Memory B cell (primary cell): ENCODE measurements at regions not wholly inside any gene's neighbourhood (a gene's known extent, or its start where the extent isn't known, plus 50 kb on each side); places are given as distances from the start of the nearest gene placed in this dataset.

ENCODE experiments used
- ATAC-seq: fragments of 150-1000 bp; cut with Tn5 transposase; 2 replicates; pipeline ENCODE4 v1.10.0; 2021; ENCODE audit warnings: low read depth, mild to moderate bottlenecking, moderate library complexity
- DNase-seq, 2 donors: peaks; one replicate each; pipeline ENCODE4 v3.0.0; 2022; ENCODE audit warnings: low spot score in 2 of 2
- H3K27ac Mint-ChIP-seq: one replicate; pipeline ENCODE4 v1.8.0; 2022; ENCODE audit warnings: mild to moderate bottlenecking, moderate library complexity, mixed read lengths
- H3K27me3 Mint-ChIP-seq: one replicate; pipeline ENCODE4 v1.8.0; 2022; ENCODE audit warnings: mixed read lengths
- H3K36me3 Mint-ChIP-seq: one replicate; pipeline ENCODE4 v1.8.0; 2022; ENCODE audit warnings: mild to moderate bottlenecking, mixed read lengths
- H3K4me1 Mint-ChIP-seq: one replicate; pipeline ENCODE4 v1.8.0; 2022; ENCODE audit warnings: mixed read lengths
- H3K4me3 Mint-ChIP-seq: one replicate; pipeline ENCODE4 v1.8.0; 2022; ENCODE audit warnings: mild to moderate bottlenecking, moderate library complexity, mixed read lengths
- H3K9me3 Mint-ChIP-seq: one replicate; pipeline ENCODE4 v1.8.0; 2022; ENCODE audit warnings: mixed read lengths

DNA sequence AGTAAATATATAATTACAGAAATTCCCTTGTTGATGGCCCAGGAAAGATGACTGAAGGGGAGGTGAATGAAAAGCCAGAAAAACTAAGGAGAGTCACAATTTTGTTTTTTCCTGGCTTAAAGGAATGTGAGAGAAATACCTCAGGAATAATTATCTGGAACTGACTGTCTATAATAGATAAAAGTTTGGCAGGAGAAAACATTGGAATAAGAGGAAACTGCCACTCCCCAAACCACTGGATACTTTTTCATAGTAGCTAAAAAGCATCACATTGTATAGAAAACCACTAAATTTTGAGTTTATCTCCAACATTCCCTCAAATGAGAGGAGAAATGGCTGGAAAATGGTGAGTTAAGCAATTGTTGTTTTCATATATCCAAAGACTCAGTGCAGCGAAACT is 326.0 kb downstream of the NPR3 start:
- no peak overlapping the region for H3K27ac Mint-ChIP-seq
- DNase-seq (no peak), ATAC-seq (no peak)
- no peaks in the 10 kb centered on the region for H3K27me3 Mint-ChIP-seq
- peaks cover 7% of the 10 kb centered on the region for H3K9me3 Mint-ChIP-seq
- H3K4me3 Mint-ChIP-seq: no peak overlapping the region
- no peaks in the 10 kb centered on the region for H3K36me3 Mint-ChIP-seq
- no peaks in the 10 kb centered on the region for H3K4me1 Mint-ChIP-seq

DNA sequence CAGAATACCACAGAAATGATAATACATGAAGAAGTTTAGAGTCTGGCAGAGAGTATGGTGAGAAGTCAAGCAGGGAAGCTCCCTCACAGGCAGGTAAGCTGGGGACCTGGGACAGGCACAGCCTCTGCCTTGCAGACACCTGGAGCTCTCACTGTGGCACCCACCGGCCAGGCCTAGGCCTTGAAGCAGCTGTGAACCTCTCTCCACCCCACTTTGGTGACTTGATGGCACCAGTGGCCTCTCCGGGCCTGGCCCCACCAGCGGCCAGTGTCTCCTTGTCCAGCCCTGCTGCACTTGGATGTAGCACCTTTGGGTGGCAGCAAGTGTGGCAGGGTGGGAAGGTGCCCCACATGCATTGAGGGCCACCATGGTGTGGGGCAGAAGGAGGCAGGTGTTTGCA is 330.5 kb downstream of the NPR3 start:
- H3K9me3 Mint-ChIP-seq: peaks cover 3% of the 10 kb centered on the region
- H3K4me3 Mint-ChIP-seq: no peak overlapping the region
- H3K4me1 Mint-ChIP-seq: no peaks in the 10 kb centered on the region
- H3K36me3 Mint-ChIP-seq: no peaks in the 10 kb centered on the region
- H3K27ac Mint-ChIP-seq: no peak overlapping the region
- DNase-seq: no peak
- no peaks in the 10 kb centered on the region for H3K27me3 Mint-ChIP-seq
- ATAC-seq: no peak

DNA sequence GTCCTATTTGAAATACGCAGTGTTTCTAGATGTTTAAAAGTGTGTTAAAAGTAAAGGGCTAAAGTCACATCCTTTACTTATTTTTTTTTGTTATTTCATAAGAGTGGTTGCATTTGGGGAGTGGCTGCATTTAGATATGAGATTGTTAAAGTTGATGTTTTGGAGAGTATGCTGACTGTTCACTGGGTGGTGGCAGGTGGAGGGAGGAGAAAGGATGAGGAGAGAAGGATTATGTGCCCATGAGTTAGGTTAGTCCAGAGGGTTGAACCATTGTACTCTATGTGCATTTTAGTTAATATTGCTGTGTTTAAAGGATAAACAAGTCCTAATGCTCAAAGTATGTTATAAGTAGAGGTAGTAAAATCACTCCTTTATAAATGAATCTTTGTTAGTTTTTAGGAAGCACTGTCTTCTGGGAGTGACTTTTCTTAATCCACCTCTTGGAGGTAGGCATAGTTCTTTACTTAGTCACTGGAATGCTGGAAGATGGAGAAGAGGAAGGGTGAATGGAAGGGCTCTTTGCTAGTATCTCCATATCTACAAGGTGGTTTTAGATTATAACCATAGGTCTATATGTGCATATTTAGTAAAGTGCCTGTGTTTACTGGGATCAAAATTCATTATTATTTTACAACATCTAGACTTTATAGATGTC is 332.3 kb downstream of the NPR3 start:
- no peak overlapping the region for H3K27ac Mint-ChIP-seq
- no peaks in the 10 kb centered on the region for H3K36me3 Mint-ChIP-seq
- H3K9me3 Mint-ChIP-seq: peaks cover 3% of the 10 kb centered on the region
- no peaks in the 10 kb centered on the region for H3K27me3 Mint-ChIP-seq
- ATAC-seq (no peak), DNase-seq (no peak)
- H3K4me3 Mint-ChIP-seq: no peak overlapping the region
- no peaks in the 10 kb centered on the region for H3K4me1 Mint-ChIP-seq

DNA sequence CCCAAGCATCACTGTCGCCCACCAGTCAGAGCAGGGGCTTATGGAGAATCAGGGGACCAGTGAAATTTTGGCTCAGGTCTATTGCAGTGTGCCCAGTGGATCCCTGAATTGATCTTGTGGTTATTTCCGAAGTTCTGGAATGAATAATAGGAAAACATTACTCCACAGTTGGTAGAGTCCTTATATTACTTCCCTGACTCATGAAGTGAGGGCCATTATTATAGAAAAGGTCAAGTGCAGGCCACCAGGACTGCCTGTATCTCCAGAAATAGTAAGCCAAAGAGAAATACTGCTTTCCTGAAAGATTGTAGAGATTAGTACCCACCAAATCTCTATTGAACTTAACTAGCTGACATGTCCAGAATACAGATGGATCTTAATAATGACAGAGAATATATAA is 335.0 kb downstream of the NPR3 start:
- DNase-seq: no peak
- Mint-ChIP-seq H3K27ac (no peak overlapping the region), H3K4me1 (no peaks in the 10 kb centered on the region), H3K36me3 (no peaks in the 10 kb centered on the region), H3K4me3 (no peak overlapping the region), H3K9me3 (peaks cover 3% of the 10 kb centered on the region), H3K27me3 (no peaks in the 10 kb centered on the region)
- ATAC-seq: no peak

DNA sequence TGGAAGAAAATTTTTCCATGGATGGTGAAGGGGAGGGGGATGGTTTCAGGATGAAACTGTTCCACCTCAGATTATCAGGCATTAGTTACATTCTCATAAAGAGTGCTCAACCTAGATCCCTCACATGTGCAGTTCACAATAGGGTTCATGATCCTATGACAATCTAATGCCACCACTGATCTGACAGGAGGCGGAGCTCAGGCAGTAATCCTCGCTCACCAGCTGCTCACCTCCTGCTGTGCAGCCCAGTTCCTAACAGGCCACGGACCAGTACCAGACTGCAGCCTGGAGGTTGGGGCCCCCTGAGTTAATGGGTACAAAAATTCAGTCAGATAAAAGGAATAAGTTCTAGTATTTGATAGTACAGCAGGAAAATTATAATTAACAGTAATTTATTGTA is 337.2 kb downstream of the NPR3 start:
- Mint-ChIP-seq H3K9me3 (peaks cover 7% of the 10 kb centered on the region), H3K4me1 (no peaks in the 10 kb centered on the region), H3K36me3 (no peaks in the 10 kb centered on the region), H3K27ac (no peak overlapping the region), H3K4me3 (no peak overlapping the region), H3K27me3 (no peaks in the 10 kb centered on the region)
- DNase-seq (no peak), ATAC-seq (no peak)

DNA sequence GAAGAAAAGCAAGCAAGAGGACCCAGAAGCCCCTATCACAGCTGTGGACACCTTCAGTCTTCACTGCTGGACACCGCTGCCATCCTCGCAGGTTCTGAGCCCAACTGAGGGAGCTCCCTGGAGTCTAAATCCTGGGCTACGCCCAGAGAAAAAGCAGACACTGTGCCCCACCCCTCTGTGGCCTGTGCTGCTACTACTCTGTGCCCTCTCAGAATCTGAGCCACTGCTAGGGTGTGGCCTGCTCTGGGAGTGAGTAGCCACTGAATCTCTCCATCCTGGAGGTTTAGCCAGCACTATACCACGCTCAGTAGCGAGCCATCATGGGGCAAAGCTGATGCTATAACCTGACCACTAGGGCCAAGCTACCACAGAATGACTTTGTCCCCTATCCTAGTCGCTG is 338.2 kb downstream of the NPR3 start:
- H3K4me3 Mint-ChIP-seq: no peak overlapping the region
- H3K27me3 Mint-ChIP-seq: no peaks in the 10 kb centered on the region

DNA sequence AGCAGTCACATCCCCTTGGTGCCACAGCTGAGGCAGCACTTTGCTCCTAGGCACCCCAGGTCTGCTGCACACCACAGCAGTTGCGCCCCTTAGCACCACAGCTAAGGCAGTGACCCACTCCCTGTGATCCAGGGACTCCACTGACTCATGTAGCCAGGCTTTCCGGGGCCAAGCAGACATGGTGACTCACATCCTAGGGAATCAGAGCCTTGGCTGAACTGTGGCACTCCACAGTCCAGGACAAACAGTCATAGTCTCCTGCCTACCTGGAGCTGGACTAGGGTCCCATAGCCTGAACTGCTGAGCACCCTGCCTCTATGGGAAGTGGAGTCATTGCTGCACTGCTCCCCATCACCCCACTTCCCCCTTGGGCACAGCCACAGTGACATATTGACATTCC is 338.7 kb downstream of the NPR3 start:
- ATAC-seq (no peak), DNase-seq (no peak)
- Mint-ChIP-seq H3K9me3 (peaks cover 5% of the 10 kb centered on the region), H3K27me3 (no peaks in the 10 kb centered on the region), H3K4me3 (no peak overlapping the region), H3K27ac (no peak overlapping the region), H3K4me1 (no peaks in the 10 kb centered on the region), H3K36me3 (no peaks in the 10 kb centered on the region)

More for the DNA sequence above, 338.2 kb downstream of the NPR3 start:
- Mint-ChIP-seq H3K4me1 (no peaks in the 10 kb centered on the region), H3K27ac (no peak overlapping the region), H3K36me3 (no peaks in the 10 kb centered on the region), H3K9me3 (peaks cover 5% of the 10 kb centered on the region)
- ATAC-seq (no peak), DNase-seq (no peak)

DNA sequence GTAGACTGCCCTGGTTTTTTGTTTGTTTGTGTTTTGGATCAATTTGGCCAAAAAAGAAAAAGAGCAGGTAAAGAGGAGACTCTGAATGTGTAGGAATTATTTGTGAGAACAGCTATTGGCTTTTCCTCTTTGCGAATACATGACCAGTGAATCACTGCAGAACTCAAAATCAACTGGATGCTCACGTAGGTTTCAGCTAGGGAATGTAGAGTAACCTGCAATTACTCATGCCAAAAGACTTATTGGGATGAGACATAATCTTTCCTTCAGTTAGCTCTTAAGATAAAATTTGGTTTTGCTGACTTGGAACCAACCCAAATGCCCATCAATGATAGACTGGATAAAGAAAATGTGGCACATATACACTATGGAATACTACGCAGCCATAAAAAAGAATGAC is 348.0 kb downstream of the NPR3 start:
- Mint-ChIP-seq H3K36me3 (no peaks in the 10 kb centered on the region), H3K4me1 (no peaks in the 10 kb centered on the region), H3K27ac (no peak overlapping the region), H3K4me3 (no peak overlapping the region), H3K9me3 (peaks cover 11% of the 10 kb centered on the region), H3K27me3 (no peaks in the 10 kb centered on the region)
- no peak for ATAC-seq
- DNase-seq: no peak

DNA sequence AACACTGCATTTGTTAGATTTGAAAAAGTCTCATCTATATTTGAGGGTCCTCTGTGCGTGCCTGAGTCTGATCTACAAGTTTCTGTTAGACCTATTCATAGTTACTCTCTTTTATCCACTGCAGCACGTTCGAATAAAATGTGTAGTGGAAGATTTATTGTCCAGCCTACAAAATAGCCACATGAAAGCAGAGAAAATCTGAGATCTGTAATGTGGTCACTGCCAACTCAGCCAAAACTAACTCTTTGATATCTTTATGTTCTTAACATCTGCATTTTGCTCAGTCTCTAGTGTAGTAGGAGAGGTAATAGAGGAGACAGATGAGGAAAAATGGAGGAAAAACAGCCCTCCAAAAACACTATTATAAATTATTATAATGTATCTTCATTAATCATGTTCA is 354.0 kb downstream of the NPR3 start:
- Mint-ChIP-seq H3K4me1 (no peaks in the 10 kb centered on the region), H3K36me3 (no peaks in the 10 kb centered on the region), H3K9me3 (peaks cover 3% of the 10 kb centered on the region), H3K27ac (no peak overlapping the region), H3K27me3 (no peaks in the 10 kb centered on the region), H3K4me3 (no peak overlapping the region)
- DNase-seq (no peak), ATAC-seq (no peak)

DNA sequence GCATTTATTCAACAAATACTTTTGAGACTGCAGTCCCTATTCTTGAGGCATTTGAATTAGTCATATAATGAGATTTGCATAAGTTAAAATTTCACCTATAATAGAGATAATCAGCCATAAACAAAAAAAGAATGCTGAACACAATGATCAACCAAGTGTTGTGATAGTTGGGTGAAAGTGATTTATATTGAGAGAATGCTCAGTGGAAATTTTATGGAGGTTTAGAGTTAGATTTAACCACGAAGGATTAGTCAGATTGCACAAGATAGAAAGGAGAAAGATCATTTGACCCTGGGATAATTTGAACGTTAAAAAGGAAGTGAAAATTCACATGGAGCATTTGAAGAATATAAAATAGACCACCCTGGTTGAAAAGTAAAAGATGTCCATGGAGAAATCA is 356.2 kb downstream of the NPR3 start:
- no peaks in the 10 kb centered on the region for H3K27me3 Mint-ChIP-seq
- no peak overlapping the region for H3K4me3 Mint-ChIP-seq
- H3K27ac Mint-ChIP-seq: no peak overlapping the region
- no peaks in the 10 kb centered on the region for H3K36me3 Mint-ChIP-seq
- ATAC-seq: no peak
- no peaks in the 10 kb centered on the region for H3K4me1 Mint-ChIP-seq
- H3K9me3 Mint-ChIP-seq: peaks cover 1% of the 10 kb centered on the region
- DNase-seq: no peak

DNA sequence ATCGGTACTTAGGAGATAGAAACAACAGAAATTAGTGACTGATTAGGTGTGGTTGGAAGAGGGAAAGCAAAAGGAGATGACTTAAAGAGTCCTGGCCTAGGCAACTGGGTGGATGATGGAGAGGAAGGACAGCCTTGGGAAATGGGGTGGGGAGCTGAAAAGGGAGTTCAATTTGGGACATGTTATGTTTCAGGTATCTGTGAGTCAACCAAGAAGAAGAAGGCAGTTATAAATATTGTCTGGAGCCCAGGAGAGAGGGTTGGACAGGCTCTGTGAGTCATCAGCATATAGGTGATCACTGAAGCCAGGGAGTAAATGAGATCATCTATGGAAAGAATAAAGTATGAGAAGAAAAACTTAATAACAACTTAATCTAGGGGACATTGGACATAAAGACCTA is 357.7 kb downstream of the NPR3 start:
- Mint-ChIP-seq H3K36me3 (no peaks in the 10 kb centered on the region), H3K27ac (no peak overlapping the region), H3K4me3 (no peak overlapping the region), H3K9me3 (peaks cover 1% of the 10 kb centered on the region), H3K4me1 (no peaks in the 10 kb centered on the region), H3K27me3 (no peaks in the 10 kb centered on the region)
- ATAC-seq (no peak), DNase-seq (no peak)

DNA sequence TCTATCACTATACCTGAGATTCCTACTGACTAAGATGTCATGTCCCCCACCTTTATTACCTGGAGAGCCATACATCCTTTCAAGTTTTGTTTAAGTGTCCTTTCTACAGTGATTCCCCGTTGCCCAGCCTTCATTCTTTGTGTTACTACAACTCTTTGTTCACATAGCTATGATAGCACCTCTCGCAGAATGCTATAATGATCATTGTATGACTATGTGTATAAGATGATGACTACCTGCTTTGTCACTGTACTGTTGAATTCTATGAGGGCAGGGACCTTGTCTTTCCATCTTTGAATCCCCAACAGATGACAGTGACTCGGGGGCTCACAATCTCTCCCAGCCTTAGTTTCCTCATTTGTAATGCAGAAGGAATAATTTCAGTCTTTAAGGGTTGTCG is 361.2 kb downstream of the NPR3 start:
- Mint-ChIP-seq H3K9me3 (peaks cover 1% of the 10 kb centered on the region), H3K4me3 (no peak overlapping the region), H3K27me3 (no peaks in the 10 kb centered on the region), H3K27ac (no peak overlapping the region), H3K4me1 (no peaks in the 10 kb centered on the region), H3K36me3 (no peaks in the 10 kb centered on the region)
- DNase-seq (no peak), ATAC-seq (no peak)

DNA sequence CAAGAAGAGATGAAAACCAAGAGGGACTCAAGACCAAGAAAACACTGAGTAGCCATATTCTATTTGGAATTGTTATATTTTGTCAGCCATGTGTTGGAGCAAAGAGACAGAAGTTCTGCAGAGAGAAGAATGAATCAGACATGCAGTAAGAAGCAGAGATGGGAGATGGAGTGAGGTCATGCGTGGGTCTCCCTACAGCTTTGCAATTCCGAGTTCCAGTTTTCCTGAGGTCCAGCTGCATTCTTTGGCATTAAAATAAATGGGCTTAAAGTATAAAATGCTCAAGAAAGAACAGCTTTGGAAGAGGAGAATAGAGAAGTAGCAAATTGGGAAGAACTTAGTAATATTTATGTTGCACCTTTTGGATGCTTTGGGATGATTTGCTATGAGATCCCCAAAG is 361.6 kb downstream of the NPR3 start:
- H3K4me1 Mint-ChIP-seq: no peaks in the 10 kb centered on the region
- ATAC-seq (no peak), DNase-seq (no peak)
- no peaks in the 10 kb centered on the region for H3K36me3 Mint-ChIP-seq
- H3K27me3 Mint-ChIP-seq: no peaks in the 10 kb centered on the region
- peaks cover 1% of the 10 kb centered on the region for H3K9me3 Mint-ChIP-seq
- H3K27ac Mint-ChIP-seq: no peak overlapping the region
- no peak overlapping the region for H3K4me3 Mint-ChIP-seq

DNA sequence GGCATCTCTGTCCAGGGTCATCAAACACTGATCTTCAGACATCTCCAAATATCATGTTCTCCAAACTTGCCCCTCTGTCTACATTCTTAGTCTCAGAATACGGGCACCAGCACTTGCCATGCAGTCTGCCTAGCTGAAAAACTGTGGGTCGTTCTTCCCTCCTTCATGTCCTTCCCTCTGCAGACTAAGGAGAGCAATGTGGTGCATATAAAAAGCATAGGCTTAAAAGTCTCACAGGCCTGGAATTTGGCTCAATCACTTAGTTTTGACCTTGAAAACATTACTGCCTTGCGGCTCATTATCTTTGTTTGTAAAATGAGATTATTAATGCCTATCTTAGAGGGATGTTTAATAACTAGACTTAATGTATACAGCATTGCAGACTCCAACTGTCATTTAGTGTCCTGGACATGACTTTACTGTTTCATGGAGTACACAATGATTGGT is 362.8 kb downstream of the NPR3 start:
- DNase-seq (no peak), ATAC-seq (no peak)
- H3K27ac Mint-ChIP-seq: no peak overlapping the region
- no peaks in the 10 kb centered on the region for H3K36me3 Mint-ChIP-seq
- no peaks in the 10 kb centered on the region for H3K27me3 Mint-ChIP-seq
- no peak overlapping the region for H3K4me3 Mint-ChIP-seq
- peaks cover 1% of the 10 kb centered on the region for H3K9me3 Mint-ChIP-seq
- no peaks in the 10 kb centered on the region for H3K4me1 Mint-ChIP-seq

DNA sequence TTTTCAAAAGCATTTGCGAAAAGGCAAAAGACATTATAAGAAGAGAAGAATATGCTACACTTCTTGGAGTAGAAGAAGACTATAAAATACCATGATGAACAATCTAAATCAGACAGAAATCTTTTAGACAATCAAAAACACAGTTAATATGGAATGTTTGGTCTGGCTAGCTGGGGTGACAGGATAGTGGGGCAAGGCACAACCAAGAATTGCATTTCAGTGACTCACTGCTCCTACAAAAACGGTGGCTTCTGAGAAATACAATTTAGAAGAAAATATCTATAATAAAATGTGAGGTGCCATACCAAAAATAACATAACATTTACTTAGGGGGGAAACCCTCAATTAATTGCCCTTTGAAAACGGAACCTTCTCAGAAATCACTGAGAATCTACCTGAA is 363.4 kb downstream of the NPR3 start:
- H3K27ac Mint-ChIP-seq: no peak overlapping the region
- no peak for ATAC-seq
- no peaks in the 10 kb centered on the region for H3K36me3 Mint-ChIP-seq
- H3K27me3 Mint-ChIP-seq: no peaks in the 10 kb centered on the region
- peaks cover 1% of the 10 kb centered on the region for H3K9me3 Mint-ChIP-seq
- no peaks in the 10 kb centered on the region for H3K4me1 Mint-ChIP-seq
- no peak for DNase-seq
- H3K4me3 Mint-ChIP-seq: no peak overlapping the region
